Endothelial cell of umbilical vein (primary cell): ENCODE measurements at regions not wholly inside any gene's neighbourhood (a gene's known extent, or its start where the extent isn't known, plus 50 kb on each side); places are given as distances from the start of the nearest gene placed in this dataset.

ENCODE experiments used
- BruUV-seq: library from RNA; stranded (reverse); fragments of 400-500 nt; replicated peaks from 2 replicates; lab custom pipeline; 2021; lab: Mats Ljungman, UMichigan
- CTCF ChIA-PET: fragments of 300-600, 350-600 bp; sonication (Branson Sonifier 250); formaldehyde crosslinking; loops from one replicate; lab custom pipeline; 2021; ENCODE audit warnings: antibody characterized with exemption, inconsistent platforms; lab: Charles Lee
- POLR2A ChIA-PET: fragments of 300-600, 350-600 bp; sonication (Branson Sonifier 250); formaldehyde crosslinking; loops from one replicate; lab custom pipeline; 2021; ENCODE audit warnings: antibody characterized with exemption, inconsistent platforms; lab: Charles Lee
- DNase-seq: peaks from one replicate; pipeline ENCODE4 v3.0.0-alpha.2; 2011; ENCODE audit warnings: low read depth, low spot score
- FAIRE-seq: peaks from 2 replicates; lab custom pipeline; 2011; peaks lifted over from hg19 to GRCh38; lab: Jason Lieb, UNC
- H2AFZ ChIP-seq: 2 replicates; pipeline ENCODE4 v1.6.0; 2012; ENCODE audit warnings: low read depth, low read length, control low read depth, inconsistent platforms
- H3K27ac ChIP-seq: 2 replicates; pipeline ENCODE4 v1.5.1; 2011; ENCODE audit warnings: low read depth, mild to moderate bottlenecking, control low read depth, low read length, moderate library complexity; ENCODE audit not compliant: insufficient read depth
- H3K27me3 ChIP-seq, 2 experiments: 2 replicates each; pipeline versions ENCODE4 v1.6.0 to v1.6.1; 2011; ENCODE audit warnings: low read length in 2 of 2, mixed read lengths in 1 of 2; ENCODE audit not compliant: control insufficient read depth in 2 of 2, insufficient read depth in 2 of 2
- H3K36me3 ChIP-seq, 2 experiments: 2 replicates in 1 of 2; 3 replicates in 1 of 2; pipeline ENCODE4 v1.5.1; 2011; ENCODE audit warnings: low read length in 2 of 2, mild to moderate bottlenecking in 1 of 2, moderate library complexity in 1 of 2; ENCODE audit not compliant: control insufficient read depth in 2 of 2, insufficient read depth in 2 of 2; ENCODE audit errors: extremely low read depth in 1 of 2
- H3K4me1 ChIP-seq: 3 replicates; pipeline ENCODE4 v1.5.1; 2011; ENCODE audit warnings: mild to moderate bottlenecking, low read length; ENCODE audit not compliant: control insufficient read depth, insufficient read depth; ENCODE audit errors: extremely low read depth
- H3K4me2 ChIP-seq: 2 replicates; pipeline ENCODE4 v1.6.1; 2011; ENCODE audit warnings: low read length, control low read depth, mixed read lengths; ENCODE audit not compliant: insufficient read depth
- H3K4me3 ChIP-seq, 3 experiments: fragments of 200-600 bp in 1 of 3; sonication (generic), shearing (Covaris generic) in 1 of 3; replicated peaks in 1 of 3; 2 replicates each; pipeline ENCODE4 v1.5.1; 2011 to 2016; ENCODE audit warnings: control low read depth in 3 of 3, low read length in 3 of 3, mild to moderate bottlenecking in 2 of 3, inconsistent platforms in 1 of 3, low read depth in 1 of 3, moderate library complexity in 1 of 3; ENCODE audit not compliant: insufficient read depth in 1 of 3
- H3K79me2 ChIP-seq: 2 replicates; pipeline ENCODE4 v1.6.0; 2012; ENCODE audit warnings: low read length, inconsistent platforms; ENCODE audit not compliant: control insufficient read depth, insufficient read depth
- H3K9ac ChIP-seq: replicated peaks from 2 replicates; pipeline ENCODE3; 2011; ENCODE audit warnings: low read length, control low read depth; ENCODE audit not compliant: insufficient read depth; ENCODE audit errors: extremely low read depth
- H3K9me1 ChIP-seq: replicated peaks from 3 replicates; pipeline ENCODE4 v1.6.0; 2011; ENCODE audit warnings: mild to moderate bottlenecking, low read length; ENCODE audit not compliant: control insufficient read depth, insufficient read depth; ENCODE audit errors: extremely low read depth
- H3K9me3 ChIP-seq: replicated peaks from 2 replicates; pipeline ENCODE4 v1.5.1; 2012; ENCODE audit warnings: low read length, inconsistent platforms; ENCODE audit not compliant: control insufficient read depth, insufficient read depth
- H4K20me1 ChIP-seq: replicated peaks from 2 replicates; pipeline ENCODE3; 2011; ENCODE audit warnings: mild to moderate bottlenecking, low read length; ENCODE audit not compliant: control insufficient read depth, insufficient read depth; ENCODE audit errors: extremely low read depth
- EZH2 ChIP-seq: IDR thresholded peaks from 2 replicates; pipeline ENCODE4 v1.6.1; 2012; ENCODE audit warnings: borderline replicate concordance, low read depth, mild to moderate bottlenecking, moderate library complexity, low read length, inconsistent platforms; ENCODE audit not compliant: severe bottlenecking
- FOS ChIP-seq: IDR thresholded peaks from 2 replicates; pipeline ENCODE4 v1.6.1; 2011; ENCODE audit warnings: mild to moderate bottlenecking, low read length, moderate library complexity, borderline replicate concordance; ENCODE audit not compliant: insufficient read depth
- GATA2 ChIP-seq: IDR thresholded peaks from 2 replicates; pipeline ENCODE4 v1.7.0; 2011; ENCODE audit warnings: low read depth, mild to moderate bottlenecking, moderate library complexity, mixed read lengths, low read length; ENCODE audit not compliant: insufficient read length, insufficient read depth
- JUN ChIP-seq: IDR thresholded peaks from 2 replicates; pipeline ENCODE4 v1.6.1; 2011; ENCODE audit warnings: borderline replicate concordance, low read depth; ENCODE audit not compliant: insufficient read length, insufficient read depth
- MYC ChIP-seq: IDR thresholded peaks from one replicate; pipeline ENCODE4 v1.6.1; 2011; ENCODE audit warnings: mild to moderate bottlenecking, low read depth, low read length
- POLR2A ChIP-seq: IDR thresholded peaks from 2 replicates; pipeline ENCODE4 v1.6.1; 2012; ENCODE audit warnings: low read depth, mild to moderate bottlenecking, control low read depth, low read length
- POLR2AphosphoS5 ChIP-seq: IDR thresholded peaks from 2 replicates; pipeline ENCODE4 v1.6.1; 2012; ENCODE audit warnings: low read depth, mild to moderate bottlenecking, control low read depth, low read length, moderate library complexity; ENCODE audit not compliant: insufficient read depth
- dilution Hi-C: fragments of 300-500 bp; cut with MboI; formaldehyde crosslinking; loops from one replicate; pipeline ENCODE4 v1.15.0; 2019; ENCODE audit warnings: low sequenced_read_pairs; ENCODE audit not compliant: extremely low pct_ligation_motif_present
- intact Hi-C: fragments of 100-400 bp; cut with micrococcal nuclease; formaldehyde crosslinking; loops from one replicate; pipeline ENCODE4 v1.10.0; 2022
- TF ChIP-seq, protein P1 (sequence below): IDR thresholded peaks from 2 replicates; pipeline ENCODE4 v1.6.1; 2011; ENCODE audit not compliant: insufficient read depth, insufficient read length
- TF ChIP-seq, protein P2 (sequence below), 2 donors: IDR thresholded peaks; 1 replicate in 1 of 2; 2 replicates in 1 of 2; pipeline ENCODE4 v1.5.1; 2011; ENCODE audit warnings: low read length in 2 of 2, mild to moderate bottlenecking in 2 of 2, moderate library complexity in 2 of 2, control low read depth in 1 of 2, inconsistent platforms in 1 of 2, low read depth in 1 of 2; ENCODE audit not compliant: insufficient read depth in 1 of 2; ENCODE audit errors: extremely low read depth in 1 of 2

DNA sequence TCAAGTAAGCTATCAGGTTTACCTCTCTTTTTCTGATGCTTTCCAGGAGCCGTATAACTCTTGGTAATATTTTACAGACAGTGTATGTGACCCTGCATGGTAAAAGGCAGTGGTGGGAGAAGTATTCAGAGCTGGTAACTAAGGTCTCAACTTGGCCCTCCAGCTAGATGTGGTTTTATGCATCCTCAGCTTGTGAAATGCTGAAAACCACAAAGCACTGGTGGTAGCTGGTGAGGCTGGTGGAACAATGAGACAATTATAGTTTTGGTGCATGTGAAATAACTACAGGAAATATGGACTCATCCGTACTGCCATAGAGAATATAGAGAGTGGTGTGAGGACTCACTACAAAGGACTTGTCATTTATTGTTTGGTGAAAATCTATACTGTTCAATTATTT is 383.0 kb upstream of the PCDH15 start:
- no peaks in the 10 kb centered on the region for H3K27me3 ChIP-seq
- no peaks in the 10 kb centered on the region for H4K20me1 ChIP-seq
- intact Hi-C loops (no loop called here), dilution Hi-C loops (no loop called here)
- CTCF ChIA-PET = interaction anchor here (1.6 kb wide), 1 partner anchor 9 kb away, joined by 3 read pairs; no protein-coding TSS in a partner anchor
- no peaks in the 10 kb centered on the region for H3K36me3 ChIP-seq
- POLR2A ChIA-PET = no interaction called here
- H3K27ac ChIP-seq = no peak overlapping the region
- DNase-seq (no peak), FAIRE-seq (no peak)
- no peaks in the 10 kb centered on the region for H3K9me3 ChIP-seq
- BruUV-seq = no TSS peak
- no peak overlapping the region for H3K4me2 ChIP-seq
- H2AFZ ChIP-seq = no peak overlapping the region
- H3K9me1 ChIP-seq = no peaks in the 10 kb centered on the region
- no peak overlapping the region for H3K4me3 ChIP-seq
- TF ChIP-seq FOS (no peak), EZH2 (no peak), POLR2A (no peak), MYC (no peak), JUN (no peak), POLR2AphosphoS5 (no peak), GATA2 (no peak)
- TF ChIP-seq, protein P1, sequence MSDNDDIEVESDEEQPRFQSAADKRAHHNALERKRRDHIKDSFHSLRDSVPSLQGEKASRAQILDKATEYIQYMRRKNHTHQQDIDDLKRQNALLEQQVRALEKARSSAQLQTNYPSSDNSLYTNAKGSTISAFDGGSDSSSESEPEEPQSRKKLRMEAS = no peak
- TF ChIP-seq, protein P2, sequence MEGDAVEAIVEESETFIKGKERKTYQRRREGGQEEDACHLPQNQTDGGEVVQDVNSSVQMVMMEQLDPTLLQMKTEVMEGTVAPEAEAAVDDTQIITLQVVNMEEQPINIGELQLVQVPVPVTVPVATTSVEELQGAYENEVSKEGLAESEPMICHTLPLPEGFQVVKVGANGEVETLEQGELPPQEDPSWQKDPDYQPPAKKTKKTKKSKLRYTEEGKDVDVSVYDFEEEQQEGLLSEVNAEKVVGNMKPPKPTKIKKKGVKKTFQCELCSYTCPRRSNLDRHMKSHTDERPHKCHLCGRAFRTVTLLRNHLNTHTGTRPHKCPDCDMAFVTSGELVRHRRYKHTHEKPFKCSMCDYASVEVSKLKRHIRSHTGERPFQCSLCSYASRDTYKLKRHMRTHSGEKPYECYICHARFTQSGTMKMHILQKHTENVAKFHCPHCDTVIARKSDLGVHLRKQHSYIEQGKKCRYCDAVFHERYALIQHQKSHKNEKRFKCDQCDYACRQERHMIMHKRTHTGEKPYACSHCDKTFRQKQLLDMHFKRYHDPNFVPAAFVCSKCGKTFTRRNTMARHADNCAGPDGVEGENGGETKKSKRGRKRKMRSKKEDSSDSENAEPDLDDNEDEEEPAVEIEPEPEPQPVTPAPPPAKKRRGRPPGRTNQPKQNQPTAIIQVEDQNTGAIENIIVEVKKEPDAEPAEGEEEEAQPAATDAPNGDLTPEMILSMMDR (IDR thresholded peaks at IDR 0.05; ENCODE audit: extremely low read depth in 1 of 2, insufficient read depth in 1 of 2, low read depth in 1 of 2, low read length in 2 of 2) = no peak
- no peaks in the 10 kb centered on the region for H3K4me1 ChIP-seq
- H3K9ac ChIP-seq = no peak overlapping the region
- no peaks in the 10 kb centered on the region for H3K79me2 ChIP-seq
